Type B pancreatic cell (in vitro differentiated cells): ENCODE measurements at regions not wholly inside any gene's neighbourhood (a gene's known extent, or its start where the extent isn't known, plus 50 kb on each side); places are given as distances from the start of the nearest gene placed in this dataset.

Experiments used
- DNase-seq: peaks from one replicate; pipeline ENCODE4 v3.0.0; 2021; ENCODE audit warnings: mixed read lengths; ENCODE audit not compliant: unreplicated experiment; ENCODE audit errors: extremely low spot score
- H3K27ac Mint-ChIP-seq: 2 replicates; pipeline ENCODE4 v1.8.0; 2021; ENCODE audit warnings: mild to moderate bottlenecking, mixed read lengths
- H3K27me3 Mint-ChIP-seq: 2 replicates; pipeline ENCODE4 v1.8.0; 2021; ENCODE audit warnings: mixed read lengths
- H3K36me3 Mint-ChIP-seq: 2 replicates; pipeline ENCODE4 v1.8.0; 2021; ENCODE audit warnings: mixed read lengths
- H3K4me1 Mint-ChIP-seq: one replicate; pipeline ENCODE4 v1.8.0; 2021; ENCODE audit warnings: mixed read lengths; ENCODE audit not compliant: unreplicated experiment
- H3K4me3 Mint-ChIP-seq: 2 replicates; pipeline ENCODE4 v1.8.0; 2021; ENCODE audit warnings: mild to moderate bottlenecking, mixed read lengths
- H3K9me3 Mint-ChIP-seq: 2 replicates; pipeline ENCODE4 v1.8.0; 2021; ENCODE audit warnings: mixed read lengths
- TF ChIP-seq, protein P1 (sequence below): fragments of 200-600 bp; sonication (generic); conservative IDR thresholded peaks from 2 replicates; pipeline ENCODE4 v1.5.0; 2021; ENCODE audit warnings: antibody characterized with exemption, mild to moderate bottlenecking

- H3K4me1 Mint-ChIP-seq, result no peaks in the 10 kb centered on the region
- TF ChIP-seq, protein P1, sequence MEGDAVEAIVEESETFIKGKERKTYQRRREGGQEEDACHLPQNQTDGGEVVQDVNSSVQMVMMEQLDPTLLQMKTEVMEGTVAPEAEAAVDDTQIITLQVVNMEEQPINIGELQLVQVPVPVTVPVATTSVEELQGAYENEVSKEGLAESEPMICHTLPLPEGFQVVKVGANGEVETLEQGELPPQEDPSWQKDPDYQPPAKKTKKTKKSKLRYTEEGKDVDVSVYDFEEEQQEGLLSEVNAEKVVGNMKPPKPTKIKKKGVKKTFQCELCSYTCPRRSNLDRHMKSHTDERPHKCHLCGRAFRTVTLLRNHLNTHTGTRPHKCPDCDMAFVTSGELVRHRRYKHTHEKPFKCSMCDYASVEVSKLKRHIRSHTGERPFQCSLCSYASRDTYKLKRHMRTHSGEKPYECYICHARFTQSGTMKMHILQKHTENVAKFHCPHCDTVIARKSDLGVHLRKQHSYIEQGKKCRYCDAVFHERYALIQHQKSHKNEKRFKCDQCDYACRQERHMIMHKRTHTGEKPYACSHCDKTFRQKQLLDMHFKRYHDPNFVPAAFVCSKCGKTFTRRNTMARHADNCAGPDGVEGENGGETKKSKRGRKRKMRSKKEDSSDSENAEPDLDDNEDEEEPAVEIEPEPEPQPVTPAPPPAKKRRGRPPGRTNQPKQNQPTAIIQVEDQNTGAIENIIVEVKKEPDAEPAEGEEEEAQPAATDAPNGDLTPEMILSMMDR, result no peak
- H3K4me3 Mint-ChIP-seq, result no peak overlapping the region
- H3K9me3 Mint-ChIP-seq, result no peaks in the 10 kb centered on the region
- H3K36me3 Mint-ChIP-seq, result no peaks in the 10 kb centered on the region
- no peak for DNase-seq
- H3K27ac Mint-ChIP-seq, result no peak overlapping the region
- no peaks in the 10 kb centered on the region for H3K27me3 Mint-ChIP-seq
Observed at GRCh38 chr6:49255335-49255734, 207.7 kb downstream of the MMUT start.

DNA sequence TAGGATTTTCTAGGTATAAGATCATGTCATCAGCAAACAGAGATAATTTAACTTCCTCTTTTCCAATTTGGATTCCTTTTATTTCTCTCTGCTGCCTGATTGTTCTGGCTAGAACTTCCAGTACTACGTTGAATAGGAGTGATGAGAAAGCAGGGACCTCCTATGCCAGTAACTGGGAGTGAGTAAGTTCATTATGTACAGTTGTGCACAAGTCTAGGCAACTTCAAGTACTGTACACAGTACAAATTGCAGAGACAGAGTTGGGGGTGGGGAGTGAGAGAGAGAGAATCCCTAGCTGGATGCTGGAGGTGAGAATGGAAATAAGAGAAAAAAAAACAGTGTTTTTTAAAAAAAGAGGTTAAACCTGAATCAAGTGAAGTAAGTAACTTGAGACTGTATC, 210.2 kb downstream of the MMUT start:
- Mint-ChIP-seq H3K4me3 (no peak overlapping the region), H3K36me3 (no peaks in the 10 kb centered on the region), H3K4me1 (no peaks in the 10 kb centered on the region), H3K27me3 (no peaks in the 10 kb centered on the region), H3K9me3 (no peaks in the 10 kb centered on the region), H3K27ac (no peak overlapping the region)
- no peak for DNase-seq
- TF ChIP-seq, protein P1, result no peak

- no peaks in the 10 kb centered on the region for H3K4me1 Mint-ChIP-seq
- H3K9me3 Mint-ChIP-seq, result no peaks in the 10 kb centered on the region
- H3K36me3 Mint-ChIP-seq, result no peaks in the 10 kb centered on the region
- no peak for DNase-seq
- H3K27me3 Mint-ChIP-seq, result no peaks in the 10 kb centered on the region
- no peak overlapping the region for H3K27ac Mint-ChIP-seq
- TF ChIP-seq, protein P1, result no peak
- no peak overlapping the region for H3K4me3 Mint-ChIP-seq
Observed at GRCh38 chr6:49233483-49233882, 229.6 kb downstream of the MMUT start.

DNA sequence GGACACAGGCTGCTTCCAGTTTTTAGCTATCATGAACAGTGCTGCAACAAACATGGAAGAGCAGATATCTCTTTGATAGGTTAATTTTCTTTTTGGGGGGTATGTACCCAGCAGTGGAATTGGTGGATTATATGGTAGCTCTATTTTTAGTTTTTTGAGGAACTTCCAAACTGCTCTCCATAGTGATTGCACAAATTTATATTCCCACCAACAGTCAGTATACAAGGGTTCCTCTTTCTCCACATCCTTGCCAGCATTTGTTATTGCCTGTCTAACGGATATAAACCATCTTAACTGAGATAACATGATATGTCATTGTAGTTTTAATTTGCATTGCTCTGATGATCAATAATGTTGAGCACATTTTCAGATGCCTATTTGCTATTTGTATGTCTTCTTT, 237.6 kb downstream of the MMUT start:
- H3K4me1 Mint-ChIP-seq, result no peaks in the 10 kb centered on the region
- H3K36me3 Mint-ChIP-seq, result no peaks in the 10 kb centered on the region
- no peak for DNase-seq
- H3K9me3 Mint-ChIP-seq, result no peaks in the 10 kb centered on the region
- no peak overlapping the region for H3K4me3 Mint-ChIP-seq
- no peaks in the 10 kb centered on the region for H3K27me3 Mint-ChIP-seq
- no peak overlapping the region for H3K27ac Mint-ChIP-seq
- TF ChIP-seq, protein P1, result no peak

DNA sequence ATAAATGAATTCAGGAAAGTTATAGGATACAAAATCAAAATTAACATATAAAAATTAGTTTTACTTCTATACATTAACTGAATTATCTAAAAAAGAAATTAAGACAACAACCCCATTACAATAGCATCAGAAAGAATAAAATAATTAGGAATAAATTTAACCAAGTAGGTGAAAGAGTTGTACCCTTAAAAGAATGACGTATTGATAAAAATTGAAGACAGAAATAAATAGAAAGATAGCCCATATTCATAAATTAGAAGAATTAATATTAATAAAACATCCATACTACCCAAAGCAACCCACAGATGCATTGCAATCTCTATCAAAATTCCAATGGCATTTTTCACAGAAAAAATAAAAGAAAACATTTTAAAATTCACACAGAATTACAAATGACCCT, 242.8 kb downstream of the MMUT start:
- no peak overlapping the region for H3K27ac Mint-ChIP-seq
- TF ChIP-seq, protein P1, result no peak
- H3K36me3 Mint-ChIP-seq, result no peaks in the 10 kb centered on the region
- H3K27me3 Mint-ChIP-seq, result no peaks in the 10 kb centered on the region
- no peaks in the 10 kb centered on the region for H3K4me1 Mint-ChIP-seq
- H3K9me3 Mint-ChIP-seq, result no peaks in the 10 kb centered on the region
- no peak for DNase-seq
- no peak overlapping the region for H3K4me3 Mint-ChIP-seq

DNA sequence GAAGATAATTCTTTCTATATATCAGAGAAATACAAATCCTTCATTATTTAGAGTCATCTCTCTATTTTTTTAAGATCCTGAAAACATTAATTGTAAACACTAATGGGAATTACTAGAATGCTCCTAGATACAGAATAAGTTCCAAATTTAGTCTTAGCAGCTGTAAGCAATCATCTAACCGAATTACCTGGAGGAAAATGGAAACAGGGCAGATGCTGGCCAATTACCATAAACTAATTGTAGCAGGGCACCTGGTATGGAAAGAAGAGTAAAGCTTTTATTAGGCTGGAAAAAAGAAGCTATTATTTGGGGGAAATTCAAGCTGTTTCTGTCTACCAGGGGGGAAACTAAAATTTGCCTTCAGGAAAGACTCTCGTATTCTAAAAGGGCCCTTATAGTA, 257.5 kb downstream of the MMUT start:
- DNase-seq, result no peak
- no peaks in the 10 kb centered on the region for H3K36me3 Mint-ChIP-seq
- H3K9me3 Mint-ChIP-seq, result no peaks in the 10 kb centered on the region
- no peak overlapping the region for H3K27ac Mint-ChIP-seq
- no peak overlapping the region for H3K4me3 Mint-ChIP-seq
- H3K27me3 Mint-ChIP-seq, result no peaks in the 10 kb centered on the region
- no peaks in the 10 kb centered on the region for H3K4me1 Mint-ChIP-seq
- TF ChIP-seq, protein P1, result no peak
